HCT116 (cell line): ENCODE measurements at regions not wholly inside any gene's neighbourhood (a gene's known extent, or its start where the extent isn't known, plus 50 kb on each side); places are given as distances from the start of the nearest gene placed in this dataset.

ENCODE experiments used
- ATAC-seq: fragments of 200-7000 bp; cut with Tn5 transposase; 2 replicates; pipeline ENCODE4 v1.9.1; 2020; ENCODE audit warnings: mild to moderate bottlenecking, moderate library complexity
- BruUV-seq: library from RNA; stranded (reverse); fragments of 400-500 nt; replicated peaks from 2 replicates; lab custom pipeline; 2021; lab: Mats Ljungman, UMichigan
- CTCF ChIA-PET: fragments of 300-600 bp; sonication (Branson Sonifier 250); formaldehyde crosslinking; loops from one replicate; lab custom pipeline; 2021; ENCODE audit warnings: antibody characterized with exemption; lab: Charles Lee
- POLR2A ChIA-PET: fragments of 300-600, 350-600 bp; sonication (Branson Sonifier 250); formaldehyde crosslinking; loops from one replicate; lab custom pipeline; 2021; ENCODE audit warnings: antibody characterized with exemption; lab: Charles Lee
- RAD21 ChIA-PET, 2 experiments: fragments of 300-600 bp; sonication (Branson Sonifier 250); formaldehyde crosslinking; loops; one replicate each; lab custom pipeline; 2023; ENCODE audit warnings: low total read pairs in 2 of 2; ENCODE audit not compliant: uncharacterized antibody in 2 of 2, unreplicated experiment in 2 of 2, low non-redundant PET in 1 of 2; lab: Charles Lee
- DNase-seq: peaks from one replicate; pipeline ENCODE4 v3.0.0-alpha.2; 2010; ENCODE audit warnings: low read depth, low spot score
- H2AFZ ChIP-seq: fragments of 200-600 bp; shearing (Covaris generic), sonication (generic); 2 replicates; pipeline ENCODE4 v1.6.1; 2017; ENCODE audit warnings: low read depth, mixed run types, mixed read lengths, antibody characterized with exemption, low read length; ENCODE audit not compliant: poor library complexity, severe bottlenecking
- H3K27ac ChIP-seq: 2 replicates; pipeline ENCODE4 v1.5.1; 2012; ENCODE audit warnings: low read depth, low read length
- H3K27me3 ChIP-seq: fragments of 200-600 bp; sonication (generic); 2 replicates; pipeline ENCODE4 v1.6.1; 2016; ENCODE audit warnings: mixed run types, low read length, mixed read lengths; ENCODE audit not compliant: insufficient read depth
- H3K36me3 ChIP-seq, 2 experiments: fragments of 200-500 bp in 1 of 2; fragments of 200-600 bp in 1 of 2; sonication (Bioruptor generic) in 1 of 2; sonication (generic) in 1 of 2; 2 replicates each; pipeline versions ENCODE4 v1.5.1 to v1.6.1; 2014 to 2016; ENCODE audit warnings: low read length in 2 of 2, inconsistent platforms in 1 of 2, mixed read lengths in 1 of 2, mixed run types in 1 of 2; ENCODE audit not compliant: insufficient read depth in 2 of 2, control insufficient read depth in 1 of 2
- H3K4me1 ChIP-seq, 2 experiments: fragments of 200-600 bp in 1 of 2; sonication (generic) in 1 of 2; 2 replicates each; pipeline versions ENCODE4 v1.5.1 to v1.6.1; 2012 to 2017; ENCODE audit warnings: low read length in 2 of 2, inconsistent platforms in 1 of 2, mild to moderate bottlenecking in 1 of 2, mixed read lengths in 1 of 2, mixed run types in 1 of 2, moderate library complexity in 1 of 2; ENCODE audit not compliant: insufficient read depth in 2 of 2, control insufficient read depth in 1 of 2
- H3K4me2 ChIP-seq: fragments of 200-600 bp; sonication (generic); 2 replicates; pipeline ENCODE4 v1.6.1; 2017; ENCODE audit warnings: mixed run types, low read length, mixed read lengths
- H3K4me3 ChIP-seq, 2 experiments: fragments of 200-600 bp in 1 of 2; sonication (generic) in 1 of 2; replicated peaks in 1 of 2; 2 replicates each; pipeline ENCODE4 v1.5.1; 2011 to 2016; ENCODE audit warnings: low read length in 2 of 2, control low read depth in 1 of 2, low read depth in 1 of 2, mild to moderate bottlenecking in 1 of 2, mixed read lengths in 1 of 2, mixed run types in 1 of 2
- H3K79me2 ChIP-seq: fragments of 200-600 bp; sonication (generic); 2 replicates; pipeline ENCODE4 v1.6.1; 2017; ENCODE audit warnings: mild to moderate bottlenecking, mixed run types, low read length, moderate library complexity, mixed read lengths; ENCODE audit not compliant: insufficient read depth
- H3K9ac ChIP-seq: fragments of 200-600 bp; sonication (generic); 2 replicates; pipeline ENCODE4 v1.6.1; 2016; ENCODE audit warnings: low read length, mixed read lengths
- H3K9me2 ChIP-seq: fragments of 200-600 bp; sonication (generic), shearing (Covaris generic); 2 replicates; pipeline ENCODE4 v1.6.1; 2017; ENCODE audit warnings: mixed run types, mild to moderate bottlenecking, moderate library complexity; ENCODE audit not compliant: insufficient read depth
- H3K9me3 ChIP-seq, 2 experiments: fragments of 200-500 bp in 1 of 2; fragments of 200-600 bp in 1 of 2; sonication (Bioruptor generic) in 1 of 2; sonication (generic) in 1 of 2; 2 replicates each; pipeline ENCODE4 v1.6.1; 2014 to 2017; ENCODE audit warnings: low read length in 2 of 2, mixed read lengths in 2 of 2, inconsistent platforms in 1 of 2, low read depth in 1 of 2, mild to moderate bottlenecking in 1 of 2, mixed run types in 1 of 2, moderate library complexity in 1 of 2; ENCODE audit not compliant: control insufficient read depth in 1 of 2, insufficient read depth in 1 of 2
- H4K20me1 ChIP-seq: fragments of 200-600 bp; sonication (generic), shearing (Covaris generic); 2 replicates; pipeline ENCODE4 v1.6.1; 2017; ENCODE audit warnings: mixed run types, mild to moderate bottlenecking, moderate library complexity; ENCODE audit not compliant: insufficient read depth
- CBX3 ChIP-seq: IDR thresholded peaks from 2 replicates; pipeline ENCODE4 v1.6.1; 2012; ENCODE audit warnings: low read depth
- EGR1 ChIP-seq: IDR thresholded peaks from 2 replicates; pipeline ENCODE4 v1.6.1; 2012; ENCODE audit warnings: low read depth
- ELF1 ChIP-seq: IDR thresholded peaks from 2 replicates; pipeline ENCODE4 v1.6.1; 2012; ENCODE audit warnings: low read depth, borderline replicate concordance
- EZH2 ChIP-seq: fragments of 200-600 bp; sonication (generic); IDR thresholded peaks from 2 replicates; pipeline ENCODE4 v1.6.1; 2017; ENCODE audit warnings: antibody characterized with exemption, mixed run types
- EZH2phosphoT487 ChIP-seq: fragments of 200-600 bp; IDR thresholded peaks from 2 replicates; pipeline ENCODE4 v1.6.1; 2018; ENCODE audit warnings: antibody characterized with exemption, borderline replicate concordance
- FOSL1 ChIP-seq: IDR thresholded peaks from 2 replicates; pipeline ENCODE4 v1.6.1; 2012; ENCODE audit warnings: low read depth
- JUND ChIP-seq: IDR thresholded peaks from 2 replicates; pipeline ENCODE4 v1.6.1; 2012
- POLR2A ChIP-seq: IDR thresholded peaks from 2 replicates; pipeline ENCODE4 v1.7.0; 2011; ENCODE audit warnings: borderline replicate concordance; ENCODE audit not compliant: insufficient read depth, insufficient read length; ENCODE audit errors: extremely low read depth
- POLR2AphosphoS5 ChIP-seq: IDR thresholded peaks from 2 replicates; pipeline ENCODE4 v1.6.1; 2011; ENCODE audit warnings: mild to moderate bottlenecking, low read depth, low read length, moderate library complexity
- RAD21 ChIP-seq: IDR thresholded peaks from 2 replicates; pipeline ENCODE4 v1.6.1; 2012; ENCODE audit warnings: low read depth, mild to moderate bottlenecking
- SIN3A ChIP-seq: IDR thresholded peaks from 2 replicates; pipeline ENCODE4 v1.6.1; 2012; ENCODE audit warnings: low read depth
- SP1 ChIP-seq: IDR thresholded peaks from 2 replicates; pipeline ENCODE4 v1.6.1; 2012; ENCODE audit warnings: low read depth
- SRF ChIP-seq: IDR thresholded peaks from 2 replicates; pipeline ENCODE4 v1.6.1; 2012; ENCODE audit warnings: low read depth
- TCF7L2 ChIP-seq: IDR thresholded peaks from 2 replicates; pipeline ENCODE4 v1.7.0; 2011; ENCODE audit warnings: borderline replicate concordance, inconsistent platforms; ENCODE audit not compliant: insufficient read depth, insufficient read length; ENCODE audit errors: extremely low read depth
- YY1 ChIP-seq: IDR thresholded peaks from 2 replicates; pipeline ENCODE4 v1.6.1; 2011; ENCODE audit warnings: low read length, low read depth, moderate library complexity, mild to moderate bottlenecking; ENCODE audit not compliant: insufficient replicate concordance; ENCODE audit errors: extremely low read depth
- ZFX ChIP-seq: fragments of 450-650 bp; IDR thresholded peaks from 2 replicates; pipeline ENCODE4 v1.6.1; 2017
- ZNF274 ChIP-seq: fragments of 200-500 bp; sonication (Bioruptor generic); IDR thresholded peaks from 2 replicates; pipeline ENCODE4 v1.6.1; 2014; ENCODE audit warnings: mild to moderate bottlenecking, low read depth, low read length, inconsistent platforms
- intact Hi-C: fragments of 100-400 bp; cut with micrococcal nuclease; formaldehyde crosslinking; loops from 2 replicates; pipeline ENCODE4 v1.10.0; 2022
- TF ChIP-seq, protein P1 (sequence below): IDR thresholded peaks from 2 replicates; pipeline ENCODE4 v1.6.1; 2011; ENCODE audit warnings: mild to moderate bottlenecking, low read length, moderate library complexity; ENCODE audit not compliant: insufficient replicate concordance; ENCODE audit errors: extremely low read depth
- TF ChIP-seq, protein P2 (sequence below): IDR thresholded peaks from 2 replicates; pipeline ENCODE4 v1.6.1; 2012

DNA sequence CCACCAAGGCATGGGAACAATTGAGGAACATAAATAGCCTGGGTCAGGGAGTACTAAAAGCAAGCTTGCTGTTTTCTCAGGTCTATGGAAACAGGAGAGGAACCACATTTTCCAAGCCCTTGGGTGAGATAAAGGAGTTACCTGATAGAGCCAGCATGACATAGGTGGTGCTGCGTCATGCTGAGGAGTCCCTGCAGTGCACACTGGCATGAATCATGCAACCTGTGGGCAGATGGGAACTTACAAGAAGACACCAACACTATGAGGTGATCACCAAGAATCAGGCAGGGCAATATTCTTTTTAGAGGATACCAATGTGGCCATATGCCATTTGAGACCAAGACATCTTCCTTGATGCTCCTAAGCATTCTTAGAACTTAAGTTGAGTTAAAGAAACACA is 531.8 kb downstream of the ZEB2 start:
- H3K9me2 ChIP-seq: no peaks in the 10 kb centered on the region
- H3K4me2 ChIP-seq: no peak overlapping the region
- ATAC-seq (no peak), DNase-seq (no peak)
- no peaks in the 10 kb centered on the region for H3K4me1 ChIP-seq
- no peak overlapping the region for H3K4me3 ChIP-seq
- H3K27me3 ChIP-seq: no peaks in the 10 kb centered on the region
- H3K27ac ChIP-seq: no peak overlapping the region
- TF ChIP-seq, protein P1, sequence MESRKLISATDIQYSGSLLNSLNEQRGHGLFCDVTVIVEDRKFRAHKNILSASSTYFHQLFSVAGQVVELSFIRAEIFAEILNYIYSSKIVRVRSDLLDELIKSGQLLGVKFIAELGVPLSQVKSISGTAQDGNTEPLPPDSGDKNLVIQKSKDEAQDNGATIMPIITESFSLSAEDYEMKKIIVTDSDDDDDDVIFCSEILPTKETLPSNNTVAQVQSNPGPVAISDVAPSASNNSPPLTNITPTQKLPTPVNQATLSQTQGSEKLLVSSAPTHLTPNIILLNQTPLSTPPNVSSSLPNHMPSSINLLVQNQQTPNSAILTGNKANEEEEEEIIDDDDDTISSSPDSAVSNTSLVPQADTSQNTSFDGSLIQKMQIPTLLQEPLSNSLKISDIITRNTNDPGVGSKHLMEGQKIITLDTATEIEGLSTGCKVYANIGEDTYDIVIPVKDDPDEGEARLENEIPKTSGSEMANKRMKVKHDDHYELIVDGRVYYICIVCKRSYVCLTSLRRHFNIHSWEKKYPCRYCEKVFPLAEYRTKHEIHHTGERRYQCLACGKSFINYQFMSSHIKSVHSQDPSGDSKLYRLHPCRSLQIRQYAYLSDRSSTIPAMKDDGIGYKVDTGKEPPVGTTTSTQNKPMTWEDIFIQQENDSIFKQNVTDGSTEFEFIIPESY: no peak
- TF ChIP-seq EZH2 (no peak), JUND (no peak), POLR2A (no peak), SP1 (no peak), ZNF274 (no peak), EZH2phosphoT487 (no peak), FOSL1 (no peak), RAD21 (no peak), TCF7L2 (no peak), EGR1 (no peak), SRF (no peak), YY1 (no peak), SIN3A (no peak), POLR2AphosphoS5 (no peak), ELF1 (no peak), ZFX (no peak), CBX3 (no peak)
- TF ChIP-seq, protein P2, sequence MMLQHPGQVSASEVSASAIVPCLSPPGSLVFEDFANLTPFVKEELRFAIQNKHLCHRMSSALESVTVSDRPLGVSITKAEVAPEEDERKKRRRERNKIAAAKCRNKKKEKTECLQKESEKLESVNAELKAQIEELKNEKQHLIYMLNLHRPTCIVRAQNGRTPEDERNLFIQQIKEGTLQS: no peak
- H3K36me3 ChIP-seq: no peaks in the 10 kb centered on the region
- ChIA-PET RAD21 (no interaction called here), POLR2A (no interaction called here), CTCF (no interaction called here)
- no peaks in the 10 kb centered on the region; a peak in 1 of 4 replicates for H3K9me3 ChIP-seq
- BruUV-seq: no TSS peak
- H3K79me2 ChIP-seq: no peaks in the 10 kb centered on the region
- no peak overlapping the region for H3K9ac ChIP-seq
- H4K20me1 ChIP-seq: no peaks in the 10 kb centered on the region
- intact Hi-C loops: no loop called here
- no peak overlapping the region for H2AFZ ChIP-seq
